ENCODE measurements at regions not wholly inside any gene's neighbourhood (a gene's known extent, or its start where the extent isn't known, plus 50 kb on each side); places are given as distances from the start of the nearest gene placed in this dataset.

DNA sequence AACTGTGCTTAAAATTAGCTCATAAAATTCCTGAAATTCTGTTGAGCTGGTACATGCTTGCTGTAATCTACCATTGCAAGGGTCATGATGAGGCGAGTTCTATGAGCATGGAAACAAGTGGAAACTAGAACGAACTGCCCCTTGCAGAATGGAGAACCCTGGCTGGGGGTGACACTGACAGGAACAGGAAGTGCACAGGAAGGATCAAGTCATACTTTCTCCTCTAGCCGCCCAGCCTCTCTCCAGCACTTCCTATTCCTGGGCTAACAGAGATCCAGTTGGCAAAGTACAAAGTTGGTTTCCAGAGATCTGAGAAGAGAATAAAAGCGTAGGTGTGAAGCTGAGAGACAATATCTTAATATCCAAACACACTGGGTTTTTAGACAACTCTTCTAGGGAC lies 414.2 kb upstream of the PODXL start:
- TF ChIP-seq, protein P1, sequence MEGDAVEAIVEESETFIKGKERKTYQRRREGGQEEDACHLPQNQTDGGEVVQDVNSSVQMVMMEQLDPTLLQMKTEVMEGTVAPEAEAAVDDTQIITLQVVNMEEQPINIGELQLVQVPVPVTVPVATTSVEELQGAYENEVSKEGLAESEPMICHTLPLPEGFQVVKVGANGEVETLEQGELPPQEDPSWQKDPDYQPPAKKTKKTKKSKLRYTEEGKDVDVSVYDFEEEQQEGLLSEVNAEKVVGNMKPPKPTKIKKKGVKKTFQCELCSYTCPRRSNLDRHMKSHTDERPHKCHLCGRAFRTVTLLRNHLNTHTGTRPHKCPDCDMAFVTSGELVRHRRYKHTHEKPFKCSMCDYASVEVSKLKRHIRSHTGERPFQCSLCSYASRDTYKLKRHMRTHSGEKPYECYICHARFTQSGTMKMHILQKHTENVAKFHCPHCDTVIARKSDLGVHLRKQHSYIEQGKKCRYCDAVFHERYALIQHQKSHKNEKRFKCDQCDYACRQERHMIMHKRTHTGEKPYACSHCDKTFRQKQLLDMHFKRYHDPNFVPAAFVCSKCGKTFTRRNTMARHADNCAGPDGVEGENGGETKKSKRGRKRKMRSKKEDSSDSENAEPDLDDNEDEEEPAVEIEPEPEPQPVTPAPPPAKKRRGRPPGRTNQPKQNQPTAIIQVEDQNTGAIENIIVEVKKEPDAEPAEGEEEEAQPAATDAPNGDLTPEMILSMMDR (IDR thresholded peaks at IDR 0.05): no peak
- no peak for TF ChIP-seq NFYB (CRISPR knock-in tag; conservative IDR thresholded peaks at IDR 0.05; ENCODE audit: low read depth)
- TF ChIP-seq EMX1 (CRISPR knock-in tag; IDR thresholded peaks at IDR 0.05): no peak
- no peak for TF ChIP-seq GABPB1 (CRISPR knock-in tag; IDR thresholded peaks at IDR 0.05)
- TF ChIP-seq SMAD3 (CRISPR knock-in tag; IDR thresholded peaks at IDR 0.05; ENCODE audit: borderline replicate concordance): no peak
- no peak for TF ChIP-seq ATF1 (CRISPR knock-in tag; IDR thresholded peaks at IDR 0.05)
- TF ChIP-seq, protein P2, sequence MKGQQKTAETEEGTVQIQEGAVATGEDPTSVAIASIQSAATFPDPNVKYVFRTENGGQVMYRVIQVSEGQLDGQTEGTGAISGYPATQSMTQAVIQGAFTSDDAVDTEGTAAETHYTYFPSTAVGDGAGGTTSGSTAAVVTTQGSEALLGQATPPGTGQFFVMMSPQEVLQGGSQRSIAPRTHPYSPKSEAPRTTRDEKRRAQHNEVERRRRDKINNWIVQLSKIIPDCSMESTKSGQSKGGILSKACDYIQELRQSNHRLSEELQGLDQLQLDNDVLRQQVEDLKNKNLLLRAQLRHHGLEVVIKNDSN (CRISPR knock-in tag; IDR thresholded peaks at IDR 0.05): no peak
